SK-N-SH (cell line): ENCODE measurements at regions not wholly inside any gene's neighbourhood (a gene's known extent, or its start where the extent isn't known, plus 50 kb on each side); places are given as distances from the start of the nearest gene placed in this dataset.

ENCODE experiments used
- CTCF ChIA-PET: fragments of 300-600, 350-600 bp; formaldehyde crosslinking; extraction: SDS; loops from one replicate; lab custom pipeline; 2021; lab: Yijun Ruan, JAX
- POLR2A ChIA-PET: fragments of 350-600 bp; sonication (Branson Sonifier 250); formaldehyde crosslinking; extraction: SDS; loops from one replicate; lab custom pipeline; 2020; ENCODE audit warnings: antibody characterized with exemption, inconsistent platforms; lab: Yijun Ruan, JAX
- DNase-seq: peaks from one replicate; pipeline ENCODE4 v3.0.0; 2012
- H2AFZ ChIP-seq: fragments of 200-600 bp; sonication (generic); 2 replicates; pipeline ENCODE4 v1.8.1; 2016; ENCODE audit warnings: antibody characterized with exemption, mild to moderate bottlenecking, low read depth
- H3F3A ChIP-seq: fragments of 200-600 bp; sonication (generic); replicated peaks from 2 replicates; pipeline ENCODE3; 2016; ENCODE audit warnings: antibody characterized with exemption, mild to moderate bottlenecking; ENCODE audit not compliant: insufficient read depth
- H3K27ac ChIP-seq, 2 experiments: fragments of 200-500 bp in 1 of 2; fragments of 200-600 bp in 1 of 2; sonication (Bioruptor generic) in 1 of 2; sonication (generic), shearing (Covaris generic) in 1 of 2; 2 replicates each; pipeline versions ENCODE4 v1.5.1 to v1.6.1; 2014 to 2016; ENCODE audit warnings: low read depth in 2 of 2, inconsistent platforms in 1 of 2, low read length in 1 of 2, mild to moderate bottlenecking in 1 of 2, mixed read lengths in 1 of 2
- H3K27me3 ChIP-seq: fragments of 200-600 bp; sonication (generic), shearing (Covaris generic); 2 replicates; pipeline ENCODE4 v1.6.1; 2016; ENCODE audit warnings: mixed run types; ENCODE audit not compliant: insufficient read depth
- H3K36me3 ChIP-seq, 2 experiments: fragments of 200-500 bp in 1 of 2; fragments of 200-600 bp in 1 of 2; sonication (Bioruptor generic) in 1 of 2; sonication (generic) in 1 of 2; replicated peaks in 1 of 2; 2 replicates each; pipeline versions ENCODE3 to v1.5.1; 2014 to 2016; ENCODE audit warnings: low read length in 1 of 2, mild to moderate bottlenecking in 1 of 2; ENCODE audit not compliant: insufficient read depth in 2 of 2, control insufficient read depth in 1 of 2
- H3K4me1 ChIP-seq, 2 experiments: fragments of 200-500 bp in 1 of 2; fragments of 200-600 bp in 1 of 2; sonication (Bioruptor generic) in 1 of 2; sonication (generic), shearing (Covaris generic) in 1 of 2; 2 replicates each; pipeline versions ENCODE4 v1.5.1 to v1.6.1; 2014 to 2016; ENCODE audit warnings: low read depth in 1 of 2, low read length in 1 of 2, mixed run types in 1 of 2; ENCODE audit not compliant: insufficient read depth in 2 of 2, control insufficient read depth in 1 of 2
- H3K4me2 ChIP-seq: fragments of 200-600 bp; sonication (generic), shearing (Covaris generic); 2 replicates; pipeline ENCODE4 v1.6.1; 2017; ENCODE audit warnings: mixed run types
- H3K4me3 ChIP-seq, 2 experiments: fragments of 200-500 bp in 1 of 2; fragments of 200-600 bp in 1 of 2; sonication (Bioruptor generic) in 1 of 2; sonication (generic), shearing (Covaris generic) in 1 of 2; 2 replicates each; pipeline versions ENCODE4 v1.5.1 to v1.8.1; 2014 to 2016; ENCODE audit warnings: low read depth in 2 of 2, inconsistent platforms in 1 of 2, low read length in 1 of 2, mild to moderate bottlenecking in 1 of 2, mixed read lengths in 1 of 2, moderate library complexity in 1 of 2
- H3K79me2 ChIP-seq: fragments of 200-600 bp; sonication (generic); 2 replicates; pipeline ENCODE4 v1.8.1; 2017; ENCODE audit warnings: mild to moderate bottlenecking; ENCODE audit not compliant: insufficient read depth
- H3K9ac ChIP-seq: fragments of 200-600 bp; sonication (generic); 2 replicates; pipeline ENCODE4 v1.6.1; 2017; ENCODE audit warnings: mixed run types
- H3K9me2 ChIP-seq: fragments of 200-600 bp; sonication (generic); 2 replicates; pipeline ENCODE4 v1.6.1; 2017; ENCODE audit warnings: mixed run types
- H3K9me3 ChIP-seq: fragments of 200-600 bp; sonication (generic); 2 replicates; pipeline ENCODE4 v1.6.1; 2017; ENCODE audit warnings: mixed run types, mild to moderate bottlenecking, moderate library complexity
- H4K20me1 ChIP-seq: fragments of 200-600 bp; sonication (generic); 2 replicates; pipeline ENCODE4 v1.6.1; 2017; ENCODE audit warnings: mild to moderate bottlenecking, mixed run types; ENCODE audit not compliant: insufficient read depth
- ELF1 ChIP-seq: IDR thresholded peaks from 2 replicates; pipeline ENCODE4 v1.4.0; 2012
- EP300 ChIP-seq, 2 experiments: IDR thresholded peaks; 2 replicates each; pipeline versions ENCODE4 v1.4.0 to v1.6.1; 2012; ENCODE audit warnings: borderline replicate concordance in 1 of 2, low read depth in 1 of 2, low read length in 1 of 2
- EZH2phosphoT487 ChIP-seq: fragments of 200-600 bp; sonication (generic); IDR thresholded peaks from 2 replicates; pipeline ENCODE4 v1.6.1; 2017; ENCODE audit warnings: low read depth, mixed run types, mild to moderate bottlenecking, antibody characterized with exemption, moderate library complexity, borderline replicate concordance
- FOSL2 ChIP-seq: IDR thresholded peaks from 2 replicates; pipeline ENCODE4 v1.4.0; 2012; ENCODE audit warnings: low read depth, mild to moderate bottlenecking, moderate library complexity, borderline replicate concordance
- FOXJ3 ChIP-seq: sonication (generic); formaldehyde crosslinking; IDR thresholded peaks from 2 replicates; pipeline ENCODE4 v1.5.1; 2020; ENCODE audit warnings: mild to moderate bottlenecking, missing genetic modification reagents
- FOXM1 ChIP-seq: IDR thresholded peaks from 2 replicates; pipeline ENCODE4 v1.4.0; 2012; ENCODE audit warnings: low read depth, mild to moderate bottlenecking
- GABPA ChIP-seq: IDR thresholded peaks from 2 replicates; pipeline ENCODE4 v1.4.0; 2012; ENCODE audit warnings: low read depth, mild to moderate bottlenecking
- GATA2 ChIP-seq: sonication (generic); formaldehyde crosslinking; IDR thresholded peaks from 2 replicates; pipeline ENCODE4 v1.5.0; 2020; ENCODE audit warnings: mild to moderate bottlenecking, missing genetic modification reagents
- JUND ChIP-seq: IDR thresholded peaks from 2 replicates; pipeline ENCODE4 v1.4.0; 2012
- MEF2A ChIP-seq: IDR thresholded peaks from 2 replicates; pipeline ENCODE4 v1.4.0; 2012; ENCODE audit warnings: low read depth, borderline replicate concordance
- MXI1 ChIP-seq: IDR thresholded peaks from 2 replicates; pipeline ENCODE4 v1.6.1; 2012; ENCODE audit warnings: mild to moderate bottlenecking, low read depth, low read length, improper control_type of control experiment
- NFIC ChIP-seq: IDR thresholded peaks from 2 replicates; pipeline ENCODE4 v1.4.0; 2012; ENCODE audit warnings: borderline replicate concordance
- POLR2AphosphoS5 ChIP-seq: IDR thresholded peaks from 2 replicates; pipeline ENCODE4 v1.6.1; 2012; ENCODE audit warnings: low read depth, low read length
- RAD21 ChIP-seq: IDR thresholded peaks from 2 replicates; pipeline ENCODE4 v1.6.1; 2012; ENCODE audit warnings: mild to moderate bottlenecking, low read length
- RCOR1 ChIP-seq: fragments of 150-350 bp; IDR thresholded peaks from 2 replicates; pipeline ENCODE4 v1.6.1; 2017; ENCODE audit warnings: antibody characterized with exemption, low read length
- RFX5 ChIP-seq: IDR thresholded peaks from 2 replicates; pipeline ENCODE4 v1.6.1; 2012; ENCODE audit warnings: mild to moderate bottlenecking, improper control_type of control experiment, low read length
- RXRA ChIP-seq: IDR thresholded peaks from 2 replicates; pipeline ENCODE4 v1.4.0; 2012; ENCODE audit warnings: low read depth, mild to moderate bottlenecking, borderline replicate concordance
- SIN3A ChIP-seq: IDR thresholded peaks from 2 replicates; pipeline ENCODE4 v1.6.1; 2012; ENCODE audit warnings: low read depth, mild to moderate bottlenecking, low read length, moderate library complexity, borderline replicate concordance
- SMC3 ChIP-seq: IDR thresholded peaks from 2 replicates; pipeline ENCODE4 v1.6.1; 2012; ENCODE audit warnings: low read depth, low read length, improper control_type of control experiment
- TAF1 ChIP-seq: IDR thresholded peaks from 2 replicates; pipeline ENCODE4 v1.6.1; 2012; ENCODE audit warnings: low read depth, mild to moderate bottlenecking, low read length, moderate library complexity, borderline replicate concordance
- TCF12 ChIP-seq: IDR thresholded peaks from 2 replicates; pipeline ENCODE4 v1.4.0; 2012
- TEAD4 ChIP-seq: IDR thresholded peaks from 2 replicates; pipeline ENCODE4 v1.4.0; 2012; ENCODE audit warnings: mild to moderate bottlenecking, borderline replicate concordance; ENCODE audit not compliant: insufficient read depth
- YY1 ChIP-seq: IDR thresholded peaks from 2 replicates; pipeline ENCODE4 v1.4.0; 2012; ENCODE audit warnings: low read depth, mild to moderate bottlenecking
- WGBS: methylation state at CpG from one replicate; pipeline ENCODE4 v1.1.6; 2017; ENCODE audit warnings: low lambda C conversion rate; 5-methylcytosine and 5-hydroxymethylcytosine counted together
- TF ChIP-seq, protein P1 (sequence below): IDR thresholded peaks from 2 replicates; pipeline ENCODE4 v1.4.0; 2012; ENCODE audit warnings: low read depth, borderline replicate concordance
- TF ChIP-seq, protein P2 (sequence below): IDR thresholded peaks from 2 replicates; pipeline ENCODE4 v1.6.1; 2012; ENCODE audit warnings: mild to moderate bottlenecking, low read depth, low read length, moderate library complexity
- TF ChIP-seq, protein P3 (sequence below): IDR thresholded peaks from 2 replicates; pipeline ENCODE4 v1.4.0; 2012; ENCODE audit warnings: low read depth
- TF ChIP-seq, protein P4 (sequence below): IDR thresholded peaks from 2 replicates; pipeline ENCODE4; 2012
- TF ChIP-seq, protein P5 (sequence below): fragments of 150-350 bp; IDR thresholded peaks from 2 replicates; pipeline ENCODE4 v1.6.1; 2017; ENCODE audit warnings: antibody characterized with exemption, low read length, low read depth, borderline replicate concordance

DNA sequence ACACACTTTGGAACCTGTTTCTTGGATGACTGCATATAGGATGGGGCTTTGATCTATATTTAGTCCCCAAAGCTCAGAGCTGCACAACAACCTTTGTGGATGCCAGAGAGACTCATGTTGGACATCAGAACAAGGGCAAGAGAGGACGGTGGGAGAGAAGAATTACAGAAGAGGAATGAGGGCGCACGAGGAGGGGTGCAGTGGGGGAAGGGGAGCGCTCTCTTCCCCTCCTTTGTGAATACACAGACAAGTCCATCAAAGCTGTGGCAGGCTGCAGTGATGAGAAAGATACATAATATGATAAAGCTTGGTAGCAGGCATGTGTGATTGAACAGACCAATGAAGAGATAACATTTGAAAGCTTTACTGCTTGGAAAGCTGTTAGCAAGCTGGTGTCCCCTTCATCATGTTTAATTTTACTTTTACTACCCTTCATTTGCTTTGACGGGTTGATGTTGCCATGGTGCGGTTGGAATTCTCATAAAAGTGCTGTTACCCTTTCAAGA, 857.8 kb downstream of the KCNMA1 start:
- no peaks in the 10 kb centered on the region for H4K20me1 ChIP-seq
- no peaks in the 10 kb centered on the region for H3K79me2 ChIP-seq
- H2AFZ ChIP-seq = no peak overlapping the region; the same call in 1 of the 2 replicates
- DNase-seq = peak; percentile 49
- H3K9me3 ChIP-seq = no peaks in the 10 kb centered on the region
- CTCF ChIA-PET = interaction anchor here (0.8 to 1.7 kb wide), 6 partner anchors 100 to 232 kb away, joined by 3 to 5 read pairs (median 4); no protein-coding TSS in a partner anchor
- no peak overlapping the region for H3K4me2 ChIP-seq
- WGBS = 14% methylated on average over 6 of the region's 6 CpGs
- no peak overlapping the region for H3K9ac ChIP-seq
- peak overlapping the region in 1 of 2 experiments; percentile 79; a peak in 2 of 4 replicates for H3K27ac ChIP-seq
- no peaks in the 10 kb centered on the region for H3K27me3 ChIP-seq
- no peaks in the 10 kb centered on the region for H3F3A ChIP-seq
- H3K36me3 ChIP-seq = no peaks in the 10 kb centered on the region
- POLR2A ChIA-PET = interaction anchor here (0.8 to 1.4 kb wide), 6 partner anchors 156 to 646 kb away, joined by 3 to 13 read pairs (median 4); no protein-coding TSS in a partner anchor
- no peak overlapping the region for H3K4me3 ChIP-seq
- peaks cover 0 to 10% of the 10 kb centered on the region in 2 experiments; a peak in 2 of 4 replicates for H3K4me1 ChIP-seq
- no peaks in the 10 kb centered on the region for H3K9me2 ChIP-seq
- TF ChIP-seq POLR2AphosphoS5 (no peak), FOXM1 (no peak), RXRA (no peak), RAD21 (peak; percentile 47), TCF12 (peak; percentile 38; the same call in 1 of the 2 replicates), EZH2phosphoT487 (no peak), MXI1 (no peak), EP300 (IDR thresholded peaks at IDR 0.05; ENCODE audit: borderline replicate concordance in 1 of 2, low read depth in 1 of 2, low read length in 1 of 2) (peak in 1 of 2 experiments; percentile 97; a peak in 2 of 4 replicates), FOSL2 (no peak), TAF1 (no peak), YY1 (no peak), NFIC (no peak), GABPA (no peak), MEF2A (no peak), GATA2 (CRISPR knock-in tag) (peak; percentile 98), ELF1 (no peak), TEAD4 (no peak), JUND (no peak), SIN3A (no peak), RCOR1 (peak; percentile 74), SMC3 (peak; percentile 1; the same call in 1 of the 2 replicates), RFX5 (no peak), FOXJ3 (CRISPR knock-in tag) (peak; percentile 86)
- TF ChIP-seq, protein P1, sequence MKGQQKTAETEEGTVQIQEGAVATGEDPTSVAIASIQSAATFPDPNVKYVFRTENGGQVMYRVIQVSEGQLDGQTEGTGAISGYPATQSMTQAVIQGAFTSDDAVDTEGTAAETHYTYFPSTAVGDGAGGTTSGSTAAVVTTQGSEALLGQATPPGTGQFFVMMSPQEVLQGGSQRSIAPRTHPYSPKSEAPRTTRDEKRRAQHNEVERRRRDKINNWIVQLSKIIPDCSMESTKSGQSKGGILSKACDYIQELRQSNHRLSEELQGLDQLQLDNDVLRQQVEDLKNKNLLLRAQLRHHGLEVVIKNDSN = no peak
- TF ChIP-seq, protein P2, sequence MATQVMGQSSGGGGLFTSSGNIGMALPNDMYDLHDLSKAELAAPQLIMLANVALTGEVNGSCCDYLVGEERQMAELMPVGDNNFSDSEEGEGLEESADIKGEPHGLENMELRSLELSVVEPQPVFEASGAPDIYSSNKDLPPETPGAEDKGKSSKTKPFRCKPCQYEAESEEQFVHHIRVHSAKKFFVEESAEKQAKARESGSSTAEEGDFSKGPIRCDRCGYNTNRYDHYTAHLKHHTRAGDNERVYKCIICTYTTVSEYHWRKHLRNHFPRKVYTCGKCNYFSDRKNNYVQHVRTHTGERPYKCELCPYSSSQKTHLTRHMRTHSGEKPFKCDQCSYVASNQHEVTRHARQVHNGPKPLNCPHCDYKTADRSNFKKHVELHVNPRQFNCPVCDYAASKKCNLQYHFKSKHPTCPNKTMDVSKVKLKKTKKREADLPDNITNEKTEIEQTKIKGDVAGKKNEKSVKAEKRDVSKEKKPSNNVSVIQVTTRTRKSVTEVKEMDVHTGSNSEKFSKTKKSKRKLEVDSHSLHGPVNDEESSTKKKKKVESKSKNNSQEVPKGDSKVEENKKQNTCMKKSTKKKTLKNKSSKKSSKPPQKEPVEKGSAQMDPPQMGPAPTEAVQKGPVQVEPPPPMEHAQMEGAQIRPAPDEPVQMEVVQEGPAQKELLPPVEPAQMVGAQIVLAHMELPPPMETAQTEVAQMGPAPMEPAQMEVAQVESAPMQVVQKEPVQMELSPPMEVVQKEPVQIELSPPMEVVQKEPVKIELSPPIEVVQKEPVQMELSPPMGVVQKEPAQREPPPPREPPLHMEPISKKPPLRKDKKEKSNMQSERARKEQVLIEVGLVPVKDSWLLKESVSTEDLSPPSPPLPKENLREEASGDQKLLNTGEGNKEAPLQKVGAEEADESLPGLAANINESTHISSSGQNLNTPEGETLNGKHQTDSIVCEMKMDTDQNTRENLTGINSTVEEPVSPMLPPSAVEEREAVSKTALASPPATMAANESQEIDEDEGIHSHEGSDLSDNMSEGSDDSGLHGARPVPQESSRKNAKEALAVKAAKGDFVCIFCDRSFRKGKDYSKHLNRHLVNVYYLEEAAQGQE = no peak
- TF ChIP-seq, protein P3, sequence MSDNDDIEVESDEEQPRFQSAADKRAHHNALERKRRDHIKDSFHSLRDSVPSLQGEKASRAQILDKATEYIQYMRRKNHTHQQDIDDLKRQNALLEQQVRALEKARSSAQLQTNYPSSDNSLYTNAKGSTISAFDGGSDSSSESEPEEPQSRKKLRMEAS = no peak
- TF ChIP-seq, protein P4, sequence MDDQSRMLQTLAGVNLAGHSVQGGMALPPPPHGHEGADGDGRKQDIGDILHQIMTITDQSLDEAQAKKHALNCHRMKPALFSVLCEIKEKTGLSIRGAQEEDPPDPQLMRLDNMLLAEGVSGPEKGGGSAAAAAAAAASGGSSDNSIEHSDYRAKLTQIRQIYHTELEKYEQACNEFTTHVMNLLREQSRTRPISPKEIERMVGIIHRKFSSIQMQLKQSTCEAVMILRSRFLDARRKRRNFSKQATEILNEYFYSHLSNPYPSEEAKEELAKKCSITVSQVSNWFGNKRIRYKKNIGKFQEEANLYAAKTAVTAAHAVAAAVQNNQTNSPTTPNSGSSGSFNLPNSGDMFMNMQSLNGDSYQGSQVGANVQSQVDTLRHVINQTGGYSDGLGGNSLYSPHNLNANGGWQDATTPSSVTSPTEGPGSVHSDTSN = no peak
- TF ChIP-seq, protein P5, sequence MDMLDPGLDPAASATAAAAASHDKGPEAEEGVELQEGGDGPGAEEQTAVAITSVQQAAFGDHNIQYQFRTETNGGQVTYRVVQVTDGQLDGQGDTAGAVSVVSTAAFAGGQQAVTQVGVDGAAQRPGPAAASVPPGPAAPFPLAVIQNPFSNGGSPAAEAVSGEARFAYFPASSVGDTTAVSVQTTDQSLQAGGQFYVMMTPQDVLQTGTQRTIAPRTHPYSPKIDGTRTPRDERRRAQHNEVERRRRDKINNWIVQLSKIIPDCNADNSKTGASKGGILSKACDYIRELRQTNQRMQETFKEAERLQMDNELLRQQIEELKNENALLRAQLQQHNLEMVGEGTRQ = no peak
